ENCODE measurements at regions not wholly inside any gene's neighbourhood (a gene's known extent, or its start where the extent isn't known, plus 50 kb on each side); places are given as distances from the start of the nearest gene placed in this dataset.

GRCh38 chr13:106630162-106630561, 62.2 kb upstream of the ARGLU1 start:
- TF ChIP-seq EZH2 (IDR thresholded peaks at IDR 0.05; ENCODE audit: borderline replicate concordance, insufficient read depth, low read length, poor library complexity, severe bottlenecking) = no peak
- no peak for TF ChIP-seq TAF1 (IDR thresholded peaks at IDR 0.05; ENCODE audit: low read depth)
- no peak for TF ChIP-seq CTCF (IDR thresholded peaks at IDR 0.05; ENCODE audit: poor library complexity, severe bottlenecking)

Measured in neural cell (in vitro differentiated cells).